C4-2B (cell line): ENCODE measurements at regions not wholly inside any gene's neighbourhood (a gene's known extent, or its start where the extent isn't known, plus 50 kb on each side); places are given as distances from the start of the nearest gene placed in this dataset.

Experiments used
- CTCF ChIP-seq: fragments of 450-650 bp; conservative IDR thresholded peaks from 2 replicates; pipeline ENCODE4 v1.5.1; 2017; ENCODE audit warnings: mild to moderate bottlenecking
- ZFX ChIP-seq: fragments of 450-650 bp; IDR thresholded peaks from 2 replicates; pipeline ENCODE4 v1.6.1; 2017

GRCh38 chr18:2172881-2173280, 398.4 kb downstream of the METTL4 start:
- TF ChIP-seq CTCF, result no peak
- TF ChIP-seq ZFX, result no peak
